Activated CD4-positive, alpha-beta T cell treated with anti-CD3 and anti-CD28 coated beads for 4 hours (primary cell): ENCODE measurements at regions not wholly inside any gene's neighbourhood (a gene's known extent, or its start where the extent isn't known, plus 50 kb on each side); places are given as distances from the start of the nearest gene placed in this dataset.
"Not testable (repeated sequence)": the region's sequence is repeated elsewhere in the genome, so short reads cannot be mapped to it uniquely, and the experiment has no call there.

ENCODE experiments used
- DNase-seq, 2 donors: peaks; one replicate each; pipeline ENCODE4 v3.0.0-alpha.2; 2020

- no peak for DNase-seq
These were observed 504.8 kb downstream of the NXPH1 start for GRCh38 chr7:8938044-8938805.

GRCh38 chr7:8939446-8939845 is 506.0 kb downstream of the NXPH1 start:
- DNase-seq: no peak

GRCh38 chr7:8963722-8964121 is 530.3 kb downstream of the NXPH1 start:
- no peak for DNase-seq

- no peak for DNase-seq
These were observed 531.8 kb downstream of the NXPH1 start for GRCh38 chr7:8965177-8965576.

GRCh38 chr7:8973601-8974000 is 540.2 kb downstream of the NXPH1 start:
- no peak for DNase-seq

- no peak for DNase-seq
These were observed 542.3 kb downstream of the NXPH1 start for GRCh38 chr7:8975681-8976080.

- DNase-seq: no peak
These were observed 549.1 kb downstream of the NXPH1 start for GRCh38 chr7:8982338-8982992.

GRCh38 chr7:8985255-8985654 is 551.8 kb downstream of the NXPH1 start:
- no peak for DNase-seq

GRCh38 chr7:8988267-8988666 is 554.9 kb downstream of the NXPH1 start:
- DNase-seq: no peak

GRCh38 chr7:8991159-8991558 is 557.8 kb downstream of the NXPH1 start:
- no peak for DNase-seq

- DNase-seq: no peak
These were observed 565.4 kb downstream of the NXPH1 start for GRCh38 chr7:8998762-8999161.

- no peak for DNase-seq
These were observed 580.5 kb downstream of the NXPH1 start for GRCh38 chr7:9013940-9014339.

GRCh38 chr7:9017286-9017685 is 583.9 kb downstream of the NXPH1 start:
- no peak for DNase-seq

- DNase-seq: no peak
These were observed 589.0 kb downstream of the NXPH1 start for GRCh38 chr7:9022456-9022855.

- DNase-seq: no peak
These were observed 590.4 kb downstream of the NXPH1 start for GRCh38 chr7:9023675-9024294.

GRCh38 chr7:9026121-9026520 is 592.7 kb downstream of the NXPH1 start:
- no peak for DNase-seq

- no peak for DNase-seq
These were observed 594.6 kb downstream of the NXPH1 start for GRCh38 chr7:9028012-9028411.

- DNase-seq: no peak
These were observed 596.5 kb downstream of the NXPH1 start for GRCh38 chr7:9029681-9030530.

GRCh38 chr7:9030976-9031375 is 597.6 kb downstream of the NXPH1 start:
- DNase-seq: no peak

- DNase-seq: no peak
These were observed 598.0 kb downstream of the NXPH1 start for GRCh38 chr7:9031386-9031785.

GRCh38 chr7:9036080-9036479 is 602.7 kb downstream of the NXPH1 start:
- DNase-seq: no peak

GRCh38 chr7:9071160-9071762 is 637.9 kb downstream of the NXPH1 start:
- DNase-seq: no peak

- DNase-seq: not testable (repeated sequence)
These were observed 642.4 kb downstream of the NXPH1 start for GRCh38 chr7:9075774-9076173.
